Esophagus muscularis mucosa (tissue), 4 donors: ENCODE measurements at regions not wholly inside any gene's neighbourhood (a gene's known extent, or its start where the extent isn't known, plus 50 kb on each side); places are given as distances from the start of the nearest gene placed in this dataset.
"Not testable (repeated sequence)": the region's sequence is repeated elsewhere in the genome, so short reads cannot be mapped to it uniquely, and the experiment has no call there.

Source experiments
- DNase-seq: peaks from one replicate; pipeline ENCODE4 v3.0.0-alpha.2; 2017; ENCODE audit errors: extremely low spot score
- H3K27ac ChIP-seq, 4 donors: fragments of 200-600 bp; sonication (generic); replicated peaks in 1 of 4; 1 replicate in 3 of 4; 2 replicates in 1 of 4; pipeline ENCODE4 v1.5.1; 2016 to 2019; ENCODE audit warnings: mild to moderate bottlenecking in 1 of 4
- H3K27me3 ChIP-seq, 4 donors: fragments of 200-600 bp; sonication (generic); one replicate each; pipeline versions ENCODE4 v1.5.1 to v1.6.0; 2016 to 2019
- H3K36me3 ChIP-seq, 4 donors: fragments of 200-600 bp; sonication (generic); one replicate each; pipeline ENCODE4 v1.5.1; 2016 to 2019
- H3K4me1 ChIP-seq, 4 donors: fragments of 200-600 bp; sonication (generic); one replicate each; pipeline ENCODE4 v1.5.1; 2016 to 2019
- H3K4me3 ChIP-seq, 4 donors: fragments of 200-600 bp; sonication (generic); 1 replicate in 2 of 4; 2 replicates in 2 of 4; pipeline ENCODE4 v1.5.1; 2016 to 2019; ENCODE audit warnings: mild to moderate bottlenecking in 4 of 4, moderate library complexity in 1 of 4
- H3K9me3 ChIP-seq, 4 donors: fragments of 200-600 bp; sonication (generic); 1 replicate in 3 of 4; 2 replicates in 1 of 4; pipeline ENCODE4 v1.5.1; 2016 to 2019
- CTCF ChIP-seq, 3 experiments: fragments of 200-600 bp in 2 of 3; fragments of 450-650 bp in 1 of 3; sonication (generic) in 2 of 3; IDR thresholded peaks; one replicate each; pipeline ENCODE4 v1.5.1; 2017 to 2019; ENCODE audit warnings: antibody characterized with exemption in 3 of 3, mild to moderate bottlenecking in 2 of 3, moderate library complexity in 1 of 3
- EP300 ChIP-seq: sonication (generic); formaldehyde crosslinking; IDR thresholded peaks from one replicate; pipeline ENCODE4 v1.6.1; 2017; ENCODE audit warnings: antibody characterized with exemption
- POLR2A ChIP-seq: fragments of 450-650 bp; IDR thresholded peaks from one replicate; pipeline ENCODE4 v1.6.1; 2017; ENCODE audit warnings: antibody characterized with exemption, moderate library complexity, mild to moderate bottlenecking, low read depth
- POLR2AphosphoS5 ChIP-seq, 2 donors: sonication (generic); formaldehyde crosslinking; IDR thresholded peaks; one replicate each; pipeline ENCODE4 v1.6.1; 2017; ENCODE audit warnings: antibody characterized with exemption in 2 of 2
- WGBS: methylation state at CpG from one replicate; pipeline ENCODE4 v1.1.5; 2018; 5-methylcytosine and 5-hydroxymethylcytosine counted together
- intact Hi-C: fragments of 100-400 bp; cut with DNase I; formaldehyde crosslinking; loops from one replicate; pipeline ENCODE4 v1.15.1; 2023

GRCh38 chr2:77664491-77664890, 142.3 kb upstream of the LRRTM4 start:
- H3K27me3 ChIP-seq = no peaks in the 10 kb centered on the region
- H3K27ac ChIP-seq = no peak overlapping the region
- TF ChIP-seq POLR2AphosphoS5 (IDR thresholded peaks at IDR 0.05) (no peak), CTCF (IDR thresholded peaks at IDR 0.05) (no peak), POLR2A (no peak)
- no peaks in the 10 kb centered on the region for H3K4me1 ChIP-seq
- no peaks in the 10 kb centered on the region for H3K36me3 ChIP-seq
- 50% methylated on average over 2 of the region's 2 CpGs for WGBS
- no peaks in the 10 kb centered on the region for H3K9me3 ChIP-seq
- intact Hi-C loops = no loop called here
- no peak overlapping the region for H3K4me3 ChIP-seq
- DNase-seq = no peak

- Histone ChIP-seq H3K36me3 (no peaks in the 10 kb centered on the region), H3K27ac (no peak overlapping the region), H3K4me3 (no peak overlapping the region), H3K27me3 (no peaks in the 10 kb centered on the region), H3K4me1 (no peaks in the 10 kb centered on the region), H3K9me3 (no peaks in the 10 kb centered on the region)
- intact Hi-C loops = no loop called here
- WGBS = 77% methylated on average over 7 of the region's 7 CpGs
- no peak for DNase-seq
- TF ChIP-seq POLR2A = no peak
- TF ChIP-seq CTCF (IDR thresholded peaks at IDR 0.05) = no peak
- no peak for TF ChIP-seq POLR2AphosphoS5 (IDR thresholded peaks at IDR 0.05)
- TF ChIP-seq EP300 = no peak
Measured at GRCh38 chr2:77666251-77666980, 144.2 kb upstream of the LRRTM4 start.

GRCh38 chr2:77684543-77685319, 162.6 kb upstream of the LRRTM4 start:
- H3K27ac ChIP-seq, DNase-seq, H3K4me3 ChIP-seq, H3K36me3 ChIP-seq, intact Hi-C loops, H3K27me3 ChIP-seq, H3K4me1 ChIP-seq, H3K9me3 ChIP-seq: not testable (repeated sequence)
- 50% methylated on average over 6 of the region's 6 CpGs for WGBS

- Histone ChIP-seq H3K4me1 (no peaks in the 10 kb centered on the region), H3K27me3 (no peaks in the 10 kb centered on the region), H3K36me3 (no peaks in the 10 kb centered on the region), H3K9me3 (no peaks in the 10 kb centered on the region), H3K27ac (no peak overlapping the region), H3K4me3 (no peak overlapping the region)
- intact Hi-C loops = no loop called here
- peak; percentile 5 for DNase-seq
- WGBS = 94% methylated on average over 1 of the region's 1 CpG
- TF ChIP-seq POLR2A = no peak
- TF ChIP-seq CTCF (IDR thresholded peaks at IDR 0.05) = no peak
- TF ChIP-seq POLR2AphosphoS5 (IDR thresholded peaks at IDR 0.05) = no peak
- TF ChIP-seq EP300 = no peak
Measured at GRCh38 chr2:77712601-77713000, 190.4 kb upstream of the LRRTM4 start.

GRCh38 chr2:77713412-77713811, 191.2 kb upstream of the LRRTM4 start:
- H3K9me3 ChIP-seq = no peaks in the 10 kb centered on the region
- H3K27me3 ChIP-seq = no peaks in the 10 kb centered on the region
- no peaks in the 10 kb centered on the region for H3K4me1 ChIP-seq
- H3K27ac ChIP-seq = no peak overlapping the region
- 73% methylated on average over 2 of the region's 2 CpGs for WGBS
- TF ChIP-seq EP300 (no peak), POLR2AphosphoS5 (IDR thresholded peaks at IDR 0.05) (no peak), POLR2A (no peak), CTCF (IDR thresholded peaks at IDR 0.05) (no peak)
- H3K4me3 ChIP-seq = no peak overlapping the region
- intact Hi-C loops = no loop called here
- peak; percentile 29 for DNase-seq
- H3K36me3 ChIP-seq = no peaks in the 10 kb centered on the region
